NCI-H187 (cell line): ENCODE measurements at regions not wholly inside any gene's neighbourhood (a gene's known extent, or its start where the extent isn't known, plus 50 kb on each side); places are given as distances from the start of the nearest gene placed in this dataset.
"Not testable (repeated sequence)": the region's sequence is repeated elsewhere in the genome, so short reads cannot be mapped to it uniquely, and the experiment has no call there.

Source experiments
- DNase-seq, 2 experiments: peaks; one replicate each; lab custom pipeline; 2025; lab: John Stamatoyannopoulos, UW

DNA sequence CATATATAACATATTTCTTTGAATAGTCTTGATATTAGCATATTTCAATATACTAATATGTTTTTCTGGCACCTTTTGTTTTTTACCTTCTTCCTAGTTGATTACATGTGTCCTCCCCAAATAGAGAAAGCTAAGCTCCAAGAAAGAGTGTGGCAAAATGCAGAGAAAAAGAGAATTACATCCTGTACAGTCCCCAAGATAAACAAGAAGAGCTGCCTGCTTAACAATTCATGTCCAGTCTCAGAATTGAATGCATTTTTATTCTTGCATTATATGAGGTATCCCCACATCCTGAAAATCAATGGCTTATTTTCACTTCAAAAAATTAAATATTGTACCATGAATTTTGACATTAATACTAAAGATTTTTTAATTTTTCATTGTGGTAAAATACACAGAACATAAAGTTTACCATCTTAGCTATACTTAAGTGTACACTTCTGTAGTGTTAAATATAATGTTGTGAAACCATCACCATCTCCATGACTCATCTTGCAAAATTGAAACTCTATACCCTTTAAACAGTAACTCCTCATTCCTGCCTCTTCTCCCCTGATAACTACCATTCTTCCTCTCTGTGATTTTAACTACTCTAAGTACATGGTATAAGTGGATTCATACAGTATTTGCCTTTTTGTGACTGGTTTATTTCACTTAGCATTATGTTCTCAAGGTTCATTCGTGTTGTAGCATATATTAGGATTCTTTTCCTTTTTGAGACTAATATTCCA is 490.3 kb downstream of the COL12A1 start:
- no peak for DNase-seq

DNA sequence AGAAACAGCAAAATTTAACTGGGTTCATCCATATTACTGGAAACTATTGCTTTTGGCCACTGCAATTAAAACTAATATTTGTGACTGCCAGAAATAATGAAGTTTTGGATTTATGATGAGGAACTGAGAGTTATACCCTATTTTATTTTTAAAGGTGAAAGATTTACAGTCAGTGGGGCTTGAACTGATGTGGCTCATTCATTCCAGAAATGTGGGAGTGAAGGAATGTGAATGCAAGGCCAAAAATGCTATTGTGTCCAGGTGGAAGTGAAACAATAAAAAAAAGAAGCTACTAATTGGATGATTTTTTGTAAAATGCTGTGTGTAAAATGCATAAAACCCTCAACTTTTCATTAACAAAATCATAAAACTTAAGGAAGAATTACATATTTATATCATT is 491.9 kb downstream of the COL12A1 start:
- DNase-seq, result no peak

DNA sequence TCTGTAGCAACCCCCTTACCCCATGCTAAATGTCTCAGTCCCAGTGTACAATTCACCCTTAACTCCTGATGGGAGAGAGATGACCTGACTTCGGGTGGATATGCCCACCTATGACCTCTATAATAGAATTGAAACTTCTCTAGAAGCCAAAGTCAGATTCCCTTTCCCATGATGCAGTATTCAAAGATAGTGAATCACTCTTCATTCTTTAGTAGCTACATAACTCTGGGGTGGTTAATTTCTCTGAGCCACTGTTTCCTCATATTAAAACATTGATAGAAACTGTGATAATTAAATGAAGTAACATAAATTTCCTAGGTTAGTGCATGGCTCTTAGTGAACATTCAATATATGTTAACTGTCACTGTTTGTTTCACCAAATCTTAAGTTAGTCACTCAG is 500.4 kb downstream of the COL12A1 start:
- DNase-seq, result no peak

DNA sequence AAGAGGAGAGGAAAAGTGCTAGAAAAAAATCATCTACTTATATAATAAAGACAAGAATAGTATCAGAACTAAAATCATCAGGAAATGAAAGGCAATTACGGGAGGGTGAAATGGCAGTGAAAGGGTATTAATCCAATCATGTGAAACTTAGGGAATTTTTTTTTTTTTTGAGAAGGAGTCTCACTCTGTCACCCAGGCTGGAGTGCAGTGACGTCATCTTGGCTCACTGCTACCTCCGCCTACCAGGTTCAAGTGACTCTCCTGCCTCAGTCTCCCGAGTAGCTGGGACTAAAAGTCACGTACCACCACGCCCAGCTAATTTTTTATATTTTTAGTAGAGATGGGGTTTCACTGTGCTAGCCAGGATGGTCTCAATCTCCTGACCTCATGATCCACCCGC is 501.3 kb downstream of the COL12A1 start:
- not testable (repeated sequence) for DNase-seq

DNA sequence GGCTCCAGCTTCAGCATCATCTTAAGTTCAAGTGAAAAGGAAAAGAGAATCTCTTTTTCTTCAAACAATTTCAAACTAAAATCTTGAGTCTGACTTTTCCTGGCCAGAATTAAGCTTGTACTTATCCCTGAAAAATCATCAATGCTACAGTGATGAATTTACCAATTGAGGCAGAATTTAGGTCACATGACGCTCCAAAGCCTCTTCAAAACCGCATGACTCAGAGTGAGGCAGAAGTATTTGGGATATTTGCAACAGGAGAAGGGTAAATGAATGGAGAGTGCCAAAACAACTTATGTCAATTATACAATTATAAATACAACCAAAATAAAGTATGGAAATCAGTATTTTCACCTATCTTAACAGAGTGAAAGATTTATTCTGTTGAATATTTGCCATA is 515.5 kb downstream of the COL12A1 start:
- DNase-seq, result no peak

DNA sequence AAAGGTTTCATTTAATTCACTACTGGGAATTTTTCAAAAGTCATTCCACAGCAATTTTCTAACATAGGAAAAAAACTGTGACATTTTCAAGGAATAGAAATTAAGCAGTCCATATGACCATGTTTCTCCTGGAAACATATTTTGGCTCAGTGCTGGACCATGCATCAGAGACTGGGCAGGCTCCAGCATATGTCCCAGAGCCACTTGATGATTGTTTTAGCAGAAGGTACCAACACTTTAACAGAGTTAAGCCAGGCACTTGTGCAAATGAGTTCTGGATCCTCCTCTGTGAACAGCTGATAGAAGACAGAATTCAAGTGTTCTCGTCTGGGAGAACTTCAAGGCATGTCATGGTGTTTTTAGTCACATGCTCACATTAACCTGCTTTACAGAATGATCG is 516.3 kb downstream of the COL12A1 start:
- DNase-seq, result no peak

DNA sequence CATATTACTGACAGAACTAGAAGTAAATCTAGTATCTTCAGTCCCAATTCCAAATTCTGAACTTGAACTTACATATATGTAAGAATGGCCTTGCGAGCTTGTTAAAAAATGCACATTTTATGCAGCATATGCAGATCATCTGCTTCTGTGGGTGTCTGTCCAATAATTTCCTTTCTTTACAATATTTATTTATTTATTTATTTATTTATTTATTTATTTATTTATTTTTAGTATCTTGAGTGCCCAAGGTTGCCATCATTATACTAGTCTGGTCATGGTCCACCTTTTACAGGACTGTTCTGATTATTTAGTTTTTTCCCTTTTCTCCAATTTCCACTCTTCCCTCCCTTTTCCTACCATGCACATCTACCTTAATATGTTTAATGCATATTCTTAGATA is 528.4 kb downstream of the COL12A1 start:
- no peak for DNase-seq

DNA sequence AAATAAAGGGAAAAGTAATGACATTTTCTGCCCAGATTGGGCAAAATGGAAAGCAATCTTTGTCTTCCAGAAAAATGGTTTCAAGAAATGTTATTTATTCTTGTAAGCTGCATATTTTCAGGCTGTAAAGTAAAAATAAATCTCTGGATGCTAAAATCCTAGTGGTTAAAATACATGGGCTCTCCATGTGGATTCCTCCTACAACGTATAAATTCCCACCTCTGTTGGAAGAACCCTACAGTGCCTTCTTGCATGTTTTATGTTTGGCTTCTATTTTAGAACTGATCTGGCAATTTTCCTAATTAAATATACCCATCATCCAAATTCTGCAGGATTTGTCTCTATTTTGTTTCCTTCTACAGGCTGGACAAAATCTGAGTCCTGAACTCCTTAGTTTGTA is 528.9 kb downstream of the COL12A1 start:
- DNase-seq, result no peak

DNA sequence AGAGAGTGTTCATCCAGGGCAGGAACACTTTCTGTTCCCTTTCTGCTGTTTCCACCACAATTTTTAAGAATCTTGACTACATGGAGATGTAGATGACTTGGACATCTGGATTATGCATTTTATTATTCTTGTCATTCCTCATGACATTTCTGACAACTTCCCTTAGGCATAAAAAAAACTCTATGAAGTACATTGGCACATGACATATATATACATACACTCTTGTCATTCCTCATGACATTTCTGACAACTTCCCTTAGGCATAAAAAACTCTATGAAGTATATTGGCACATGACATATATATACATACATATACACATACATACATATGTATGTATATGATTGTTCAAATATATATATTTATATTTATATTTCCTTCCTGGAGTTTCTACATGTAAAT is 531.5 kb downstream of the COL12A1 start:
- no peak for DNase-seq

DNA sequence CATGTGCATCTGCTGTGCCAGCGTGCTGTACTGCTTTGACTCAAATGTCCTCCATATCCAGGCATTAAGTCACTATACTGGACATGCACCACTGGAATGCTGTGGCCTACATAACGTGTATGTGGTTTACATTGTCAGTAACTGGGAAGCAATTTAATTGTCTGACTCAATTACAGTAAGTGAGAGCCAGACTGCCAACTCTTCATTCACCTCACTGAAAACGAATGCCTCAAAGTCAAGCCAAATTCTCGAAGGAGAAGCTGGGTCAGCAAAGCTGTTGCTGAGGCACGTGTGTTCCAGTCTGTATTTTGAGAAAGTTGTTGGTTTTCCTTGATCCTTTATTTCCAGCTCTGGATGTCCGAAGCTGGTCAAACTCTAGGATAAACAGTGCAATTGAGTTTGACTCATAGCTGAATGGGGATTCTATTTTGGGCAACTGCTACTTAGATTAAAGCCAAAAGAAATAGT is 534.3 kb downstream of the COL12A1 start:
- DNase-seq, result no peak

DNA sequence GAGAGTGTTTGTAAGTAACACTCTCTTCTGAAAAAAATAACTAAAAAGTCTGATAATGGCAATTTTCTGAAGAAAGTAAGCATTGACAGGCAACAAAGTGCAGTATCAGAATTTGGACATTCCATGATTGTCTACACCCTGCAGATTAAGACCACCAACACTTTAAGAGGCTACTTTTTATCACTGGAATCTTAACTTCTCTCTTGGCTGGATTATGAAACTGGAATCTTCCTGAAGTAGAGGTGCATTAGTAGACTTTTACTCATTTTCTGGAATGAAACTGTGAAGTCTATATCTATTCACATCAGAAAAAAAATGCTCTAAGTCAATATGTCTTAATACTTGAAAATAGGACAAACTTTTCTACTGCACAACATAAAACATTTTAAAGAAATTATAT is 547.5 kb downstream of the COL12A1 start:
- no peak for DNase-seq

DNA sequence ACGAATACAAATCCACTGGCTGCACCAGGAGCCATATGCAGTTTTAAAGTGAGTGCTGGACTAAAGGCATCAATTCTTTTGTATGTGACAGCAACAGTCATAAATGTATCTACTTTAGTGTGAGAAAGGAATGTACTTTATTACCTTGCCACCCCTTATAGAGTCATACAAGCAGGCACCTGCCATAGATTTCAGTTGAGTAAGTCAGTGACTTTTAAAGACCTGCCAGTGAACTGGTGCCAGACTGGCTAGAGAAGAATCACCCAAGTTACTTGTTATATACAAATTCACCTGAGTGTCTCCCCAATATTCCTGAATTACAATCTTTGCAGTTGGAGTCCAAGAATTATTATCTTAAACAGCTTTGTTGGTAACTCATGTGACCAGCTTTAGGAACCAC is 547.9 kb downstream of the COL12A1 start:
- no peak for DNase-seq

DNA sequence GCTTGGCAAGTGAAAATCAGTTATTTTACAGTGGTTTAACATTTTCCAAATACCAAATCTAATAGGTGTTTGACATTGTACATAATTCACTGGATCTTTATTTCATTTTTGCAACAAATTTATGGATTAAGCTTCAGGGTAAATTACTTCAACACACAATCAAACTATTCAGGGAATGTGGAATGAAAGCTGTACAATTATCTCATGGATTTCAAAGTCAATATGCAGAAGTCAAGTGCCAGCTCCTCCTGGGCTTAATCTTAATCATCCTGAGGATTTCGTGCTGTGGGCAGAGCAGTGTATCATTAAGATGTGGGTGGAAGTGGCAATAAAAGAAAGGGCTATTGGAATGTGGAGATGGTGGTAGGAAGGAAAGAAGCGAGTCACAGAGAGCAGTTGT is 548.8 kb downstream of the COL12A1 start:
- DNase-seq, result no peak

DNA sequence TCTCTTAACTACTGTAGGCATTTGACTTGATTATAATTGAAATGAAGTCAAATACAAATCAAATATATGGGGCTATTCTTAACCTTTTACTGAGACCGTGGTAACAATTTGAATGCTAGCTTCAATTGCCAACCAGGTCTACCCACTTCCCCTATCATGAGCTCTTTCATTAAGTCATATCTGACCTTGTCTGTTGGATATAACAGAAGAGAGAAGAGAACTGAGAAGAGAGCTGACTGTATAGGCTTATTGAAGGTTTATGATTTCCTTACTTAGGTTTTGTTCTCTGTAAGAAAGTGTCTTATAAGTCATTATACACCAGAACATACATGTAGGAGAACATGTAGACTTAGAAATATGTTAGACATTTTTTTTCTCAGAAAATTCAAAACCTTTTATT is 549.4 kb downstream of the COL12A1 start:
- DNase-seq, result no peak

DNA sequence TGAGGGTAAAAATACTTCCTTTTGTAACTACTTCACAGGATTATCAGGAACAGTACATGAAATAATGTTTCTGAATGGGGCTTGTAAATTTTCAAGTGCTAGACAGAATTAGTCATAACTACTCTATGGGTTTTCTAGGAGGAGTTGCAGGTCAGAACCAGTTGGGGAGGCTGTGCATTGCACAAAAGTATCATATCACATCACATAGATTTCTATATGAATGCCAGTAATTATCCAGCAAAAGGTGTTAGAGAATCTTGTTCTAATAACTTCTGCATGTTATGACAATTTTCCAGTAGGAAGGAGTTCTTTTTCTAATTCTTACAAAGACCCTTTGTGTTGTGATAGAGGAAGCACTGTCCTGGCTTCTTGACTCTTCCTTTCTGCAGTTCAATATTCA is 551.6 kb downstream of the COL12A1 start:
- no peak for DNase-seq

DNA sequence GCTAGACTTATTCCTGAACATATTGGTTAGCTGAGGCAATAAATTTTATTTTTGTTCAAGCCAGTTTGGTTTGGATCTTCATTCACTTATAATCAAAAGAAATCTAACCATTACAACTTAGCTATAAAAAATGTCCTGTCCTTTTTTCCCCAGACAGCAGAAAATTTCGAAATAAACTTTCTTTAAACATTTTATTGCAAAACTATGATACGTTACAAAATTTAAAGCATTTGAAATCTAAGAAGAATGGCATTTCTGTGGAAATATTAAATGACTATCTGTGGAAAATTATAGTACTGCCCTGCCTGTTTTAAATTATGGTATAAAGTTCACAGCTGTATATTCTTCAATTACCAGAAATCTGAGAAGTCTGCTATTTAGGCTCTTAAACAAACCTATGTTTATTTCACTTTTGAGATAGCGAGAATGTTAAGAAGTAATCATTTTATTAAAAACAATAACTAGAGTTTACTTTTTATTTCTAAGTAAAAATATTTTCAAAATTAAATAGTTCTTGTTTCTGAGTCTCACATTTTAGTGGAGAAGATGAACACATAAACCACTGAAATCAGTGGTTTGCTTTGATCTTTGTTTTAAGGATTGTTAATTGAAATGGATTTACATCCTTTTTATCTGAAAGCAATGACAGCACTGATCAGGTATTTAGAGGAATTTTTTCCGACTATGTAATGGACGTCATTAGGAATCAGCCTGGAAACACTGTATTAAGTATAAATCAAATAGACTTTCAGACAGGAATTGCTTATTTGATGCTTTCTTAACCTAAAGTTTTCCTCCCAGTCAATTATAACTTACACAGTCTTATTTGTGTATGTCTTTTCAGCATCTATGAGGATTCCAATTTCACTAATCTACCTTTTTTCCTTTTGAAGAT is 553.7 kb downstream of the COL12A1 start:
- DNase-seq, result no peak

DNA sequence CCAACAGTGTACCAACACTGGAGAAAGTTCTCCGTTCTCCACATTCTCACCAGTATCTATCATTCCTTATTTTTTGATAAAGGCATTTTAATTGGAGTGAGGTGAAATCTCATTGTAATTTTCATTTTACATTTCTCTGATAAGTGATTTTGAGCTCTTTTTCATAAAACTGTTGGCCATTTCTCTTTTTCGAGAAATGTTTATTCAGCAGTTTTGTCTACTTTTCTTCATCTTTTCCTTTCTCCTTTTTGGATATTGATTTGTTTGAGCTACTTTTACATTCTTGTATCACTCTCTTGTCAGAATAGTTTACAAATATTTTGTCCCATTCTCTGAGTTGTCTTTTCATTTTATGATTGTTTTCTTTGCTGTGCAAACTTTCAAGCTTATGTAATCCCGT is 555.2 kb downstream of the COL12A1 start:
- no peak for DNase-seq

DNA sequence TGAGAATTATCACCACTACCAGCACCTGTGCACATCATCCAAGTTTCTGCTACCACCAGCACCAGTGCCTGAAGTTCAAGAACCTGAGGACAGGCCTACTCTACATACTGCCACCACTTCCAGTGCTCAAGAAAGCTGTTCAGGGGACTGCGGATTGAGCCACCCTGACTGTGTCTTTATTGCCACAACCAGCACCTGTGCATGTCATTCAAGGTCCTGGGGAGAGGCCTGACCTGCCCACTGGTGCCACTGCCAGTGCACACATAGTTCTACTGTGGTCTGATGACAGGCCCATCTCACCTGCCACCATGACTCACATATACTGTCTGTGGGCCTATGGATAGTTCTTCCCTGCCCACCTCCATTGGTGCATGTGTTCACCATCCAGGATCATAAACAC is 559.4 kb downstream of the COL12A1 start:
- DNase-seq, result no peak

DNA sequence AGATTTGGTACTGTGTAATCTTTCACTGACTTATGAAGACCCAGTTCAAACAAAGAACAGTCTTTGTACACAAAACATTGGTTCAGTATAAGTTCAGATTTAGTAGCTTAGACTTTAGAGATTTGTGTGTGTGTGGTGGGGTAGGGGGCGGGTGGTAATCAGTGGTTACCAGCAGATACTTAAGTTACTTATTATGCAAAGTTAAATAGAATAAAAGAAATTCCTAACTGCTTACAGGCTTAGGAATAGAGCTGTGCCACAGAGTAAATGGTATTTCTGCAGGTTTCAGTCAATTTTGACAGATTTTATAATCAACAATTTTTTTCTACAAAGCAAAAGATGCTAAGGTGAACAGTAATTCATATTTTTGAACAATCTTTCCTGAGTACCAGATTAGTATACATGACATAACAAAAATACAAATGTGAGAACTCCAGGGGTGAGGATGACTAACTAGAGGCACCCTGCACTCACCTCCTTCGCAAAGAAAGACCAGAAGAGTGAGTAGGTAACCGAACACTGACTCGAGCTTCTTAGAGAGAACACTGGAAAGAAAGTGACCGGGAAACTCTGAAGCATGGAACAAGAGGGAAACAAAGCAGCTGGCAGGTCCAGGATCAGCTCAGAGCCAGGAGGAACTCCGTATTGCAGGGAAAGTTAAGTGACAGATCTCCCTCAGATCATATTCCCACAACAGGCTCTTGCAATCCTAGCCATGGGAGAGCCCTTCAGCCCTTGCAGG is 560.6 kb downstream of the COL12A1 start:
- DNase-seq, result no peak

DNA sequence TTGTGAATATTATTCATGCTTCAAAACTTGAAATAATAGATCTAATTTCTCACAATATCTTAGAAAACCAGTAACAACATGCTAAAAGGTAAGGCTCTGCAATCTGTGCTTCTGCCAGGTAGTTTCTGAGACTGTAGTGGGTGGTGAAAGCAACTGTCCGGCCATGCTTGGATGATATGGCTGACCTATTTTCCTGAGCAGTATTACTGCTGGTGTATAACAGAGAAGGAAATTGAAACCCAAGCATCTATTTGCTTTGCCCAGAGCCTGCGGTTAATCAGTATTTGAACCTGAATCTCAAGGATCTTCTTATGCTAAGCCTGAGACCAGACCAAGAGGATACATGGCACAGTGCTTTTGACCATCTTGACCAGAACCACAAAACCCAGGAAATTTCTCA is 563.8 kb downstream of the COL12A1 start:
- no peak for DNase-seq

DNA sequence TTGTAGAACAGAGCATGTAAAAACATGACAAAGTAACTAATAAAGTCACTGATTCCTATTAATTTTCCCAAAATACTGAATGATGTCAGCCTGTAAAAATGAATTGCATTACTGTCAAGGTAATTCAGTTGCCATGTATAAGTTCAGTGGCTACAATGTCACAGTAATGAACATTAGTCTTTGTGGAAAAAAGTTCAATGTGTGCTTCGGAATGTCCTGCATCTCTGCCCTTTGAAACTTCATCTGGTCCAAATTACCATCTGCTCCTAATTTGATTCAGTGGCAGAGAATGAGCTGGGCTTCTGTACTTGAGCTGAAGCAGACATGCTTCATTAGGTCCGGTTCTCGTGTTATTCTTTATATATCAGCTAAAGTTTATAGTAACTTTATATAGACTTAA is 567.4 kb downstream of the COL12A1 start:
- no peak for DNase-seq

DNA sequence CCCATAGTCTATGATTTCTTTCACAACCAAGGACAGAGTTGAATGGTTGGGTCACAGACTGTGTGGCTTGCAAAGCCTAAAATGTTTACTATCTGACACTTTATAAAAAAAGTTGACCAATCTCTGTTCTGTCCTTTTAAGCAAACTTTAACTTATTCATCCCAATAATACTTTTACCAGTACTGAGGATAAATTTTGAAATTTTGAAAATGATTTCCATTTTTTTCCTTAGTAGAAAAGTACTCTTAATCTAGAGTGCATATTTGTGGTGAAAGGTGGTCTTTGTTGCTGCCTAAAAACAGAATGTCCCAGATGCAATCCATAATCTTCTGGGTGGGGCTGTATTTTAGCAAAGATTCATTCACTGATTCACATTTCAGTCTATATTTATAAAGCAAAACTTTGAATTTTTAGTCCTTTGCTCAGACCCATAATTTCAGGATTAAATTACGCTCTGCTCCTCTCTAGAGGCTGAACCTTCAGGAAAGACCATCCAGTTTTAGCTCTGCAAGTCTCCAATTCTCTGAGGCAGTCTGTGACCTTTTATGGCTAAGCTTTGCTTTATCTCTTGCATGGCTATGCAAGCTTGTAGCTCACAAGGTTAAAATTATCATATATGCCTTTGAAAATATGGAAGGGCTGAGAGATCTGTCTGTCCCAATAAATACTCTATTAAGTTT is 573.5 kb downstream of the COL12A1 start:
- DNase-seq, result no peak
